Tibial nerve (tissue), 4 donors: ENCODE measurements at regions not wholly inside any gene's neighbourhood (a gene's known extent, or its start where the extent isn't known, plus 50 kb on each side); places are given as distances from the start of the nearest gene placed in this dataset.

ENCODE experiments used
- DNase-seq, 2 donors: peaks; one replicate each; pipeline ENCODE4 v3.0.0-alpha.2; 2019; ENCODE audit warnings: low spot score in 2 of 2
- H3K27ac ChIP-seq, 4 donors: fragments of 200-600 bp; sonication (generic) in 3 of 4; one replicate each; pipeline ENCODE4 v1.5.1; 2017 to 2019; ENCODE audit warnings: mild to moderate bottlenecking in 1 of 4
- H3K27me3 ChIP-seq, 2 donors: fragments of 200-600 bp; sonication (generic) in 1 of 2; one replicate each; pipeline versions ENCODE4 v1.5.1 to v1.6.0; 2017 to 2019
- H3K36me3 ChIP-seq, 3 donors: fragments of 200-600 bp; sonication (generic); one replicate each; pipeline ENCODE4 v1.5.1; 2018 to 2019
- H3K4me1 ChIP-seq, 4 donors: fragments of 200-600 bp; sonication (generic) in 3 of 4; one replicate each; pipeline ENCODE4 v1.5.1; 2017 to 2019
- H3K4me3 ChIP-seq, 4 donors: fragments of 200-600 bp; sonication (generic) in 3 of 4; one replicate each; pipeline ENCODE4 v1.5.1; 2017 to 2019; ENCODE audit warnings: mild to moderate bottlenecking in 1 of 4, moderate library complexity in 1 of 4
- H3K9me3 ChIP-seq, 4 donors: fragments of 200-600 bp; sonication (generic) in 3 of 4; one replicate each; pipeline ENCODE4 v1.5.1; 2017 to 2019
- EP300 ChIP-seq, 2 donors: sonication (generic); formaldehyde crosslinking; IDR thresholded peaks; one replicate each; pipeline ENCODE4 v1.6.1; 2017; ENCODE audit warnings: antibody characterized with exemption in 2 of 2, mild to moderate bottlenecking in 1 of 2
- POLR2A ChIP-seq, 2 donors: fragments of 450-650 bp; IDR thresholded peaks; one replicate each; pipeline ENCODE4 v1.6.1; 2017; ENCODE audit warnings: antibody characterized with exemption in 2 of 2, mild to moderate bottlenecking in 2 of 2, moderate library complexity in 2 of 2
- WGBS, 2 donors: methylation state at CpG; one replicate each; pipeline ENCODE4 v1.1.5; 2018; 5-methylcytosine and 5-hydroxymethylcytosine counted together
- TF ChIP-seq, protein P1 (sequence below), 5 experiments: fragments of 200-600 bp in 3 of 5; fragments of 450-650 bp in 2 of 5; sonication (generic) in 3 of 5; IDR thresholded peaks; one replicate each; pipeline ENCODE4 v1.5.1; 2016 to 2019; ENCODE audit warnings: antibody characterized with exemption in 5 of 5, mild to moderate bottlenecking in 3 of 5, moderate library complexity in 2 of 5

DNA sequence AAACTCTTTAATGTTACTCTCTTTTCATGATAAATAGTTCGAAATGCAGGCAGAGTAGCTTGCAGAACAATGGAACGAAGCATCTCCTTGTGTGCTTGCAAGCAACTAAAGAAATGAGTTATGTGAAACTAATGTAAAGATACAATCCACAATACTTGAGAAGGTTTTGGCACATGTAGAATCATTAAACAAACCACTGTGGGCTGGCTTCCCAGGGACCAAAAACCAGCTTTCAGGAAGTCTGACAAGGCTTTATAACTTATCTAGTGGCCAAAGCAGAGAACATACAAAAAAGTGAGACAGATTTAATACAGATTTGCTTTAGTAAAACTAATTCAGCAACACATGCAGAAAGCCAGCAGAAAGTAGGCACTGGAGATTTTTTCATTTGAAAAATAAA, 1673.8 kb upstream of the AGA start:
- 61 to 82% methylated on average over 2 of the region's 2 CpGs for WGBS, 2 donors

DNA sequence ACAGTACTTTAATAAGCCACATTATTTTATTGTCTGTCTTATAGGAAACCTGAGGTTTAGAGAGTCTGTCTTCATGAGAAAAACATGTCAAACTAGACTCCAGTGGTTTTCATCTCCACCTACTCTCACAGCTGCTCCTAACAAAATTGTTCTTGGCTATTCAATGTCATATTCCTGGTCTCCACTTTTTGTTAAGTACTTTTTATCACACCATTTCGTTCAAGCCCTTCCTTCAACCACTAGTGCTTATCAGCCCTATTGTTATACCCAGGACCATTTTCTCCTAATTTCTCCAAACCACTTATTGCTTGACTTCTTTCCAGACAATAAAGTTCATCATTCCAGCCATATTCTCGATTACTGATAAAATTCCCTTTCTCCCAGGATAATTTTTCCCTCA, 1674.3 kb upstream of the AGA start:
- WGBS, 2 donors = 44 to 54% methylated on average over 2 of the region's 2 CpGs
- no peaks in the 10 kb centered on the region for H3K9me3 ChIP-seq

More for the DNA sequence above, 1673.8 kb upstream of the AGA start:
- Histone ChIP-seq H3K27ac (no peak overlapping the region), H3K4me3 (no peak overlapping the region), H3K9me3 (no peaks in the 10 kb centered on the region), H3K27me3 (no peaks in the 10 kb centered on the region), H3K36me3 (no peaks in the 10 kb centered on the region), H3K4me1 (no peaks in the 10 kb centered on the region)
- no peak for DNase-seq
- TF ChIP-seq, protein P1, sequence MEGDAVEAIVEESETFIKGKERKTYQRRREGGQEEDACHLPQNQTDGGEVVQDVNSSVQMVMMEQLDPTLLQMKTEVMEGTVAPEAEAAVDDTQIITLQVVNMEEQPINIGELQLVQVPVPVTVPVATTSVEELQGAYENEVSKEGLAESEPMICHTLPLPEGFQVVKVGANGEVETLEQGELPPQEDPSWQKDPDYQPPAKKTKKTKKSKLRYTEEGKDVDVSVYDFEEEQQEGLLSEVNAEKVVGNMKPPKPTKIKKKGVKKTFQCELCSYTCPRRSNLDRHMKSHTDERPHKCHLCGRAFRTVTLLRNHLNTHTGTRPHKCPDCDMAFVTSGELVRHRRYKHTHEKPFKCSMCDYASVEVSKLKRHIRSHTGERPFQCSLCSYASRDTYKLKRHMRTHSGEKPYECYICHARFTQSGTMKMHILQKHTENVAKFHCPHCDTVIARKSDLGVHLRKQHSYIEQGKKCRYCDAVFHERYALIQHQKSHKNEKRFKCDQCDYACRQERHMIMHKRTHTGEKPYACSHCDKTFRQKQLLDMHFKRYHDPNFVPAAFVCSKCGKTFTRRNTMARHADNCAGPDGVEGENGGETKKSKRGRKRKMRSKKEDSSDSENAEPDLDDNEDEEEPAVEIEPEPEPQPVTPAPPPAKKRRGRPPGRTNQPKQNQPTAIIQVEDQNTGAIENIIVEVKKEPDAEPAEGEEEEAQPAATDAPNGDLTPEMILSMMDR (IDR thresholded peaks at IDR 0.05) = no peak
- no peak for TF ChIP-seq EP300 (IDR thresholded peaks at IDR 0.05)
- TF ChIP-seq POLR2A (IDR thresholded peaks at IDR 0.05) = no peak

DNA sequence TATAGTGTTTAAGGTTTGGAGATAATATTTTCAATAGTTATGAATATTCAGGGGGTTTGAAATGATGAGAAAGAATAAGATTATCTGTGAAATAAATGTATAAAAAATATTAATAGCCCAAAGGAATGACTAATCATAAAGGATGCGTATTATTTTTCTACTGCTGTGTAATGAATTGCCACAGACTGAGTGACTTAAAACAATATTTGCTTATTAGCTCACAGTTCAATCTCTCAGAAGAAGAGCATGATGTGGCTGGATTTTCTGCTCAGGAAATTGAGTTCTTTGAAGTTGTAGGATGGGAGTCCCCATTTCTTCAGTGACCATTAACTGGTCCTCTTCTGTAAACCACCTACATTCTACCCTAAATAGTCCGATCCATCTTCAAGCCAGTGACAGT, 1680.8 kb upstream of the AGA start:
- no peak for DNase-seq
- H3K9me3 ChIP-seq = peaks cover 0 to 4% (median 0%) of the 10 kb centered on the region in 4 donors
- H3K27ac ChIP-seq = no peak overlapping the region
- H3K4me3 ChIP-seq = no peak overlapping the region
- no peaks in the 10 kb centered on the region for H3K4me1 ChIP-seq
- WGBS, 2 donors = 96 to 98% methylated on average over 2 of the region's 2 CpGs
- H3K36me3 ChIP-seq = no peaks in the 10 kb centered on the region
- H3K27me3 ChIP-seq = no peaks in the 10 kb centered on the region
- TF ChIP-seq POLR2A (IDR thresholded peaks at IDR 0.05) (no peak), EP300 (IDR thresholded peaks at IDR 0.05) (no peak)
- TF ChIP-seq, protein P1 (IDR thresholded peaks at IDR 0.05) = no peak

More for the DNA sequence above, 1674.3 kb upstream of the AGA start:
- Histone ChIP-seq H3K4me3 (no peak overlapping the region), H3K4me1 (no peaks in the 10 kb centered on the region), H3K27ac (no peak overlapping the region), H3K36me3 (no peaks in the 10 kb centered on the region), H3K27me3 (no peaks in the 10 kb centered on the region)
- TF ChIP-seq EP300 (IDR thresholded peaks at IDR 0.05) = no peak
- no peak for TF ChIP-seq POLR2A (IDR thresholded peaks at IDR 0.05)
- TF ChIP-seq, protein P1 (IDR thresholded peaks at IDR 0.05) = no peak
- no peak for DNase-seq

DNA sequence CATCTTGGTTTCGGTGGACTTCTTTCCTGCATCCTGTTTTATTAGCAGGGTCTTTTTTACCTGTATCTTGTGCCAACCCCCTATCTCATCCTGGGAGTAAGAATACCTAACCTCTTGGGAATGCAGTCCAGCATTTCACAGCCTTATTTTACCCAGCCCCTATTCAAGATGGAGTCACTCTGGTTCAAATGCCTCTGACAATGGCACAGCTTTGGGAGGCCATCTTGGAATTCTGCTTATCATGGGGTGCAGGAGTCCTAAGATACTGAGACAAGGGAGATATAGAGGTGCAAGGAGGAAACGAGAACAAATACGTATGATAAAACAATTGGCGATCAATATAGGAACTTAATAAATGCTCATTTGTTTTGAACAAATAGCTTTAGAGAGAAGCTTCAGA, 1682.2 kb upstream of the AGA start:
- WGBS, 2 donors = 92% methylated on average over 4 of the region's 4 CpGs
- Histone ChIP-seq H3K4me1 (no peaks in the 10 kb centered on the region), H3K27ac (no peak overlapping the region), H3K36me3 (no peaks in the 10 kb centered on the region), H3K9me3 (peaks cover 0 to 4% (median 0%) of the 10 kb centered on the region in 4 donors), H3K27me3 (no peaks in the 10 kb centered on the region), H3K4me3 (no peak overlapping the region)
- no peak for DNase-seq
- no peak for TF ChIP-seq EP300 (IDR thresholded peaks at IDR 0.05)
- TF ChIP-seq, protein P1 (IDR thresholded peaks at IDR 0.05) = no peak
- TF ChIP-seq POLR2A (IDR thresholded peaks at IDR 0.05) = no peak

DNA sequence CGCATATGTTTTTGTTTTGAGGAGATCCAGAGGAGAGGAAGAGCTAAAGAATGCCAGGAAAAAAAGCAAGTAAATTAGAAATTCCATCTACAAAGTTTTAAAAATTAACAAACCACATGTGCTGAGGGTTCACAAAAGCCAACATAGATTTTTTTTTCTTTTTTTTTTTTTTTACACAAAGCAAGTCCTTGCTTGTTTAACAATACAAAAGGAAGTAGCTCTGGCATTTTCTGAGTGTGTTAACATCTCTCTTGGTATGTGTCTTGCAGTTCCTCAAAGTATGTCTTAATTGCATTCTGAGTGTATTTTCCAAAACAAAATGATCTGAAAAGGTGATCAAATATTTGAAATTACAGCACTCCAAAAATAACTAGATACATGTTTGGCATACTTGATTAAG, 1682.7 kb upstream of the AGA start:
- no peak for DNase-seq
- H3K4me3 ChIP-seq = no peak overlapping the region
- no peak overlapping the region for H3K27ac ChIP-seq
- TF ChIP-seq POLR2A (IDR thresholded peaks at IDR 0.05) (no peak), EP300 (IDR thresholded peaks at IDR 0.05) (no peak)
- TF ChIP-seq, protein P1 (IDR thresholded peaks at IDR 0.05) = no peak
- H3K27me3 ChIP-seq = no peaks in the 10 kb centered on the region
- H3K4me1 ChIP-seq = no peaks in the 10 kb centered on the region
- H3K36me3 ChIP-seq = no peaks in the 10 kb centered on the region
- peaks cover 0 to 4% (median 0%) of the 10 kb centered on the region in 4 donors for H3K9me3 ChIP-seq
- 49% methylated on average over 1 of the region's 1 CpG for WGBS, 2 donors
